Ovary (tissue), 3 donors: ENCODE measurements at regions not wholly inside any gene's neighbourhood (a gene's known extent, or its start where the extent isn't known, plus 50 kb on each side); places are given as distances from the start of the nearest gene placed in this dataset.

Experiments
- EP300 ChIP-seq: sonication (generic); formaldehyde crosslinking; IDR thresholded peaks from one replicate; pipeline ENCODE4 v1.6.1; 2017; ENCODE audit warnings: antibody characterized with exemption
- POLR2A ChIP-seq: fragments of 450-650 bp; IDR thresholded peaks from one replicate; pipeline ENCODE4 v1.6.1; 2017; ENCODE audit warnings: antibody characterized with exemption, mild to moderate bottlenecking, moderate library complexity
- TF ChIP-seq, protein P1 (sequence below), 3 donors: fragments of 450-650 bp in 2 of 3; fragments of 200-600 bp in 1 of 3; IDR thresholded peaks; one replicate each; pipeline versions ENCODE4 v1.5.1 to v1.8.0; 2016 to 2022; ENCODE audit warnings: antibody characterized with exemption in 3 of 3, mild to moderate bottlenecking in 1 of 3
- donor health status: DM: no; HTN: no; CAD: no.

DNA sequence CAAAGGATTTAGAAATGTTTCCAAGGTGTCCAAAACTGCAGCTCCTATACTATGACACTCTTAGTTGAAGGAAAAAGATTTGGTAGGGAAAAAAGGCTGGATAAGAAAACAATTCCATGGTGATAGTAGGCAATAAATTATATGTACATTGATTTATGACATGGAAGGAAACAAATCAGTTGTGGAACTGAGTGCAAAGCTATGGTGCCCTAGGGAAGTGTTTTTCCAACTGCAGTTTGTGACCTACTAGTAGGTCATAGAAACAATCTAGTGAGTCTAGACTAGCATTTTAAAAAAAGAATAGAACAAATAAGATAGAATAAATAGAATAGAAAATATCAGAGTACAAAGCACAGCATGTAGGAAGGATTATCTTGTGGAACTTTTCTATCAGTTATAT, 58.4 kb upstream of the TSPAN5 start:
- TF ChIP-seq, protein P1, sequence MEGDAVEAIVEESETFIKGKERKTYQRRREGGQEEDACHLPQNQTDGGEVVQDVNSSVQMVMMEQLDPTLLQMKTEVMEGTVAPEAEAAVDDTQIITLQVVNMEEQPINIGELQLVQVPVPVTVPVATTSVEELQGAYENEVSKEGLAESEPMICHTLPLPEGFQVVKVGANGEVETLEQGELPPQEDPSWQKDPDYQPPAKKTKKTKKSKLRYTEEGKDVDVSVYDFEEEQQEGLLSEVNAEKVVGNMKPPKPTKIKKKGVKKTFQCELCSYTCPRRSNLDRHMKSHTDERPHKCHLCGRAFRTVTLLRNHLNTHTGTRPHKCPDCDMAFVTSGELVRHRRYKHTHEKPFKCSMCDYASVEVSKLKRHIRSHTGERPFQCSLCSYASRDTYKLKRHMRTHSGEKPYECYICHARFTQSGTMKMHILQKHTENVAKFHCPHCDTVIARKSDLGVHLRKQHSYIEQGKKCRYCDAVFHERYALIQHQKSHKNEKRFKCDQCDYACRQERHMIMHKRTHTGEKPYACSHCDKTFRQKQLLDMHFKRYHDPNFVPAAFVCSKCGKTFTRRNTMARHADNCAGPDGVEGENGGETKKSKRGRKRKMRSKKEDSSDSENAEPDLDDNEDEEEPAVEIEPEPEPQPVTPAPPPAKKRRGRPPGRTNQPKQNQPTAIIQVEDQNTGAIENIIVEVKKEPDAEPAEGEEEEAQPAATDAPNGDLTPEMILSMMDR (IDR thresholded peaks at IDR 0.05), result no peak
- TF ChIP-seq POLR2A (no peak), EP300 (no peak)
